ENCODE measurements at regions not wholly inside any gene's neighbourhood (a gene's known extent, or its start where the extent isn't known, plus 50 kb on each side); places are given as distances from the start of the nearest gene placed in this dataset.

GRCh38 chr5:16271851-16272250 lies 92.3 kb upstream of the MARCHF11 start:
- Histone ChIP-seq H2BK12ac (ENCODE audit: low read length) (no peak overlapping the region), H3K27me3 (ENCODE audit: insufficient read depth, low read length) (no peaks in the 10 kb centered on the region), H3K4me1 (ENCODE audit: control insufficient read depth in 1 of 2, insufficient read depth in 2 of 2, low read length in 2 of 2) (no peaks in the 10 kb centered on the region), H4K8ac (ENCODE audit: low read depth, low read length) (no peak overlapping the region), H3K14ac (ENCODE audit: low read length) (no peak overlapping the region), H2BK5ac (ENCODE audit: low read depth, low read length, poor library complexity) (no peak overlapping the region), H3K9me3 (ENCODE audit: insufficient read depth, low read depth, low read length) (no peaks in the 10 kb centered on the region), H2AK5ac (ENCODE audit: low read length) (no peak overlapping the region), H3K79me2 (ENCODE audit: control insufficient read depth, insufficient read depth, low read length, poor library complexity) (no peaks in the 10 kb centered on the region), H4K12ac (ENCODE audit: low read depth, low read length) (no peak overlapping the region), H2BK120ac (ENCODE audit: insufficient read depth, low read length, poor library complexity) (no peak overlapping the region), H3K4ac (ENCODE audit: low read depth, low read length) (no peak overlapping the region), H2AFZ (ENCODE audit: insufficient read depth, low read length, poor library complexity) (no peak overlapping the region), H3K18ac (ENCODE audit: low read length) (no peak overlapping the region), H3K27ac (ENCODE audit: low read depth, low read length) (no peak overlapping the region), H3K4me2 (ENCODE audit: low read length) (no peak overlapping the region), H3K36me3 (ENCODE audit: control insufficient read depth in 1 of 2, insufficient read depth in 2 of 2, low read length in 2 of 2) (no peaks in the 10 kb centered on the region), H3K23ac (ENCODE audit: low read length) (no peak overlapping the region), H3K4me3 (ENCODE audit: low read depth, low read length) (no peak overlapping the region), H3K79me1 (ENCODE audit: low read length) (no peaks in the 10 kb centered on the region), H3K9ac (ENCODE audit: low read length) (no peak overlapping the region), H4K91ac (ENCODE audit: low read depth, low read length) (no peak overlapping the region)
- DNase-seq = no peak
- no CpG with 5 or more reads among the region's 3 CpGs for WGBS (ENCODE audit: extremely low coverage, insufficient coverage, insufficient read length)

GRCh38 chr5:16265141-16265540 lies 85.5 kb upstream of the MARCHF11 start:
- no peak for DNase-seq
- H3K79me2 ChIP-seq (ENCODE audit: control insufficient read depth, insufficient read depth, low read length, poor library complexity) = no peaks in the 10 kb centered on the region
- H4K8ac ChIP-seq (ENCODE audit: low read depth, low read length) = no peak overlapping the region
- H3K27ac ChIP-seq (ENCODE audit: low read depth, low read length) = no peak overlapping the region
- no peak overlapping the region for H2BK120ac ChIP-seq (ENCODE audit: insufficient read depth, low read length, poor library complexity)
- no peaks in the 10 kb centered on the region for H3K36me3 ChIP-seq (ENCODE audit: control insufficient read depth in 1 of 2, insufficient read depth in 2 of 2, low read length in 2 of 2)
- no peaks in the 10 kb centered on the region for H3K4me1 ChIP-seq (ENCODE audit: control insufficient read depth in 1 of 2, insufficient read depth in 2 of 2, low read length in 2 of 2)
- H2AK5ac ChIP-seq (ENCODE audit: low read length) = no peak overlapping the region
- H2BK12ac ChIP-seq (ENCODE audit: low read length) = no peak overlapping the region
- H4K12ac ChIP-seq (ENCODE audit: low read depth, low read length) = no peak overlapping the region
- H3K79me1 ChIP-seq (ENCODE audit: low read length) = no peaks in the 10 kb centered on the region
- no peak overlapping the region for H3K14ac ChIP-seq (ENCODE audit: low read length)
- H3K4me2 ChIP-seq (ENCODE audit: low read length) = no peak overlapping the region
- no peak overlapping the region for H4K91ac ChIP-seq (ENCODE audit: low read depth, low read length)
- H3K27me3 ChIP-seq (ENCODE audit: insufficient read depth, low read length) = no peaks in the 10 kb centered on the region
- no peak overlapping the region for H3K18ac ChIP-seq (ENCODE audit: low read length)
- H3K9me3 ChIP-seq (ENCODE audit: insufficient read depth, low read depth, low read length) = no peaks in the 10 kb centered on the region
- H2AFZ ChIP-seq (ENCODE audit: insufficient read depth, low read length, poor library complexity) = no peak overlapping the region
- H2BK5ac ChIP-seq (ENCODE audit: low read depth, low read length, poor library complexity) = no peak overlapping the region
- H3K23ac ChIP-seq (ENCODE audit: low read length) = no peak overlapping the region
- H3K9ac ChIP-seq (ENCODE audit: low read length) = no peak overlapping the region
- no CpG with 5 or more reads among the region's 6 CpGs for WGBS (ENCODE audit: extremely low coverage, insufficient coverage, insufficient read length)
- no peak overlapping the region for H3K4me3 ChIP-seq (ENCODE audit: low read depth, low read length)
- no peak overlapping the region for H3K4ac ChIP-seq (ENCODE audit: low read depth, low read length)

GRCh38 chr5:16260000-16260399 lies 80.4 kb upstream of the MARCHF11 start:
- Histone ChIP-seq H3K23ac (ENCODE audit: low read length) (no peak overlapping the region), H2BK5ac (ENCODE audit: low read depth, low read length, poor library complexity) (no peak overlapping the region), H3K27me3 (ENCODE audit: insufficient read depth, low read length) (no peaks in the 10 kb centered on the region), H4K91ac (ENCODE audit: low read depth, low read length) (no peak overlapping the region), H3K18ac (ENCODE audit: low read length) (no peak overlapping the region), H2BK12ac (ENCODE audit: low read length) (no peak overlapping the region), H2AFZ (ENCODE audit: insufficient read depth, low read length, poor library complexity) (no peak overlapping the region), H3K14ac (ENCODE audit: low read length) (no peak overlapping the region), H3K4me3 (ENCODE audit: low read depth, low read length) (no peak overlapping the region), H2AK5ac (ENCODE audit: low read length) (no peak overlapping the region), H2BK120ac (ENCODE audit: insufficient read depth, low read length, poor library complexity) (no peak overlapping the region), H3K4ac (ENCODE audit: low read depth, low read length) (no peak overlapping the region), H3K27ac (ENCODE audit: low read depth, low read length) (no peak overlapping the region), H3K9me3 (ENCODE audit: insufficient read depth, low read depth, low read length) (no peaks in the 10 kb centered on the region), H3K79me1 (ENCODE audit: low read length) (no peaks in the 10 kb centered on the region), H3K4me1 (ENCODE audit: control insufficient read depth in 1 of 2, insufficient read depth in 2 of 2, low read length in 2 of 2) (no peaks in the 10 kb centered on the region), H4K8ac (ENCODE audit: low read depth, low read length) (no peak overlapping the region), H4K12ac (ENCODE audit: low read depth, low read length) (no peak overlapping the region), H3K4me2 (ENCODE audit: low read length) (no peak overlapping the region), H3K9ac (ENCODE audit: low read length) (no peak overlapping the region), H3K79me2 (ENCODE audit: control insufficient read depth, insufficient read depth, low read length, poor library complexity) (no peaks in the 10 kb centered on the region), H3K36me3 (ENCODE audit: control insufficient read depth in 1 of 2, insufficient read depth in 2 of 2, low read length in 2 of 2) (no peaks in the 10 kb centered on the region)
- WGBS (ENCODE audit: extremely low coverage, insufficient coverage, insufficient read length) = no CpG with 5 or more reads among the region's 2 CpGs
- no peak for DNase-seq

GRCh38 chr5:16253856-16254255 lies 74.3 kb upstream of the MARCHF11 start:
- no peak overlapping the region for H2BK12ac ChIP-seq (ENCODE audit: low read length)
- no peaks in the 10 kb centered on the region for H3K79me1 ChIP-seq (ENCODE audit: low read length)
- no peak overlapping the region for H3K9ac ChIP-seq (ENCODE audit: low read length)
- H3K4me2 ChIP-seq (ENCODE audit: low read length) = no peak overlapping the region
- no peak overlapping the region for H3K4ac ChIP-seq (ENCODE audit: low read depth, low read length)
- no peak overlapping the region for H3K27ac ChIP-seq (ENCODE audit: low read depth, low read length)
- peaks cover 0 to 2% of the 10 kb centered on the region in 2 experiments for H3K4me1 ChIP-seq (ENCODE audit: control insufficient read depth in 1 of 2, insufficient read depth in 2 of 2, low read length in 2 of 2)
- peak; percentile 9 to 52 for DNase-seq
- H3K23ac ChIP-seq (ENCODE audit: low read length) = no peak overlapping the region
- no peak overlapping the region for H4K8ac ChIP-seq (ENCODE audit: low read depth, low read length)
- no peak overlapping the region for H3K18ac ChIP-seq (ENCODE audit: low read length)
- no peak overlapping the region for H2AFZ ChIP-seq (ENCODE audit: insufficient read depth, low read length, poor library complexity)
- no peaks in the 10 kb centered on the region for H3K36me3 ChIP-seq (ENCODE audit: control insufficient read depth in 1 of 2, insufficient read depth in 2 of 2, low read length in 2 of 2)
- no peak overlapping the region for H3K4me3 ChIP-seq (ENCODE audit: low read depth, low read length)
- H2BK5ac ChIP-seq (ENCODE audit: low read depth, low read length, poor library complexity) = no peak overlapping the region
- H3K9me3 ChIP-seq (ENCODE audit: insufficient read depth, low read depth, low read length) = no peaks in the 10 kb centered on the region
- no peaks in the 10 kb centered on the region for H3K79me2 ChIP-seq (ENCODE audit: control insufficient read depth, insufficient read depth, low read length, poor library complexity)
- no peak overlapping the region for H4K12ac ChIP-seq (ENCODE audit: low read depth, low read length)
- no peak overlapping the region for H2BK120ac ChIP-seq (ENCODE audit: insufficient read depth, low read length, poor library complexity)
- no CpG with 5 or more reads among the region's 1 CpG for WGBS (ENCODE audit: extremely low coverage, insufficient coverage, insufficient read length)
- no peak overlapping the region for H2AK5ac ChIP-seq (ENCODE audit: low read length)
- H3K14ac ChIP-seq (ENCODE audit: low read length) = no peak overlapping the region
- no peaks in the 10 kb centered on the region for H3K27me3 ChIP-seq (ENCODE audit: insufficient read depth, low read length)
- no peak overlapping the region for H4K91ac ChIP-seq (ENCODE audit: low read depth, low read length)
